CD4-positive, CD25-positive, alpha-beta regulatory T cell (primary cell): ENCODE measurements at regions not wholly inside any gene's neighbourhood (a gene's known extent, or its start where the extent isn't known, plus 50 kb on each side); places are given as distances from the start of the nearest gene placed in this dataset.
"Not testable (repeated sequence)": the region's sequence is repeated elsewhere in the genome, so short reads cannot be mapped to it uniquely, and the experiment has no call there.

Experiments
- ATAC-seq, 2 donors: fragments of 150-1000 bp; cut with Tn5 transposase; one replicate each; pipeline ENCODE4 v1.10.0; 2021; ENCODE audit warnings: low read depth in 2 of 2, moderate number of reproducible peaks in 2 of 2, moderate library complexity in 1 of 2
- DNase-seq, 3 donors: peaks; one replicate each; pipeline versions ENCODE4 v3.0.0 to v3.0.0-alpha.2; 2012 to 2022; ENCODE audit warnings: mixed read lengths in 1 of 3
- H3K27ac ChIP-seq: one replicate; pipeline ENCODE4 v1.7.0; 2013; ENCODE audit warnings: mild to moderate bottlenecking, low read length; ENCODE audit not compliant: insufficient read depth, poor library complexity, severe bottlenecking
- H3K27me3 ChIP-seq: one replicate; pipeline ENCODE4 v1.7.0; 2013; ENCODE audit warnings: low read length; ENCODE audit not compliant: control insufficient read depth, insufficient read depth
- H3K36me3 ChIP-seq: one replicate; pipeline ENCODE4 v1.7.0; 2013; ENCODE audit warnings: mild to moderate bottlenecking, low read length, moderate library complexity; ENCODE audit not compliant: control insufficient read depth, insufficient read depth
- H3K4me1 ChIP-seq: 2 replicates; pipeline ENCODE4 v1.7.0; 2013; ENCODE audit warnings: mild to moderate bottlenecking, low read length; ENCODE audit not compliant: insufficient read depth, control insufficient read depth, poor library complexity, severe bottlenecking
- H3K4me3 ChIP-seq: one replicate; pipeline ENCODE4 v1.7.0; 2013; ENCODE audit warnings: low read depth, mild to moderate bottlenecking, low read length, moderate library complexity
- H3K9me3 ChIP-seq, 2 experiments: 1 replicate in 1 of 2; 2 replicates in 1 of 2; pipeline ENCODE4 v1.7.0; 2013; ENCODE audit warnings: low read length in 2 of 2, mild to moderate bottlenecking in 1 of 2, moderate library complexity in 1 of 2; ENCODE audit not compliant: control insufficient read depth in 2 of 2
- H3K27ac Mint-ChIP-seq, 3 donors: one replicate each; pipeline ENCODE4 v1.8.0; 2020 to 2022; ENCODE audit warnings: mild to moderate bottlenecking in 3 of 3, mixed read lengths in 3 of 3, moderate library complexity in 2 of 3
- H3K27me3 Mint-ChIP-seq: one replicate; pipeline ENCODE4 v1.8.0; 2022; ENCODE audit warnings: mild to moderate bottlenecking, mixed read lengths
- H3K36me3 Mint-ChIP-seq: one replicate; pipeline ENCODE4 v1.8.0; 2020; ENCODE audit warnings: mixed read lengths
- H3K4me1 Mint-ChIP-seq, 4 donors: one replicate each; pipeline ENCODE4 v1.8.0; 2020 to 2022; ENCODE audit warnings: mixed read lengths in 4 of 4, mild to moderate bottlenecking in 1 of 4
- H3K4me3 Mint-ChIP-seq, 4 donors: one replicate each; pipeline ENCODE4 v1.8.0; 2020 to 2022; ENCODE audit warnings: mild to moderate bottlenecking in 4 of 4, mixed read lengths in 4 of 4, moderate library complexity in 3 of 4
- H3K9me3 Mint-ChIP-seq, 7 donors: one replicate each; pipeline ENCODE4 v1.8.0; 2020 to 2022; ENCODE audit warnings: mixed read lengths in 7 of 7, mild to moderate bottlenecking in 3 of 7, moderate library complexity in 2 of 7

- H3K27ac Mint-ChIP-seq, result no peak overlapping the region
- no peaks in the 10 kb centered on the region for H3K36me3 ChIP-seq
- H3K4me3 Mint-ChIP-seq, result no peak overlapping the region
- H3K9me3 Mint-ChIP-seq, result peaks cover 0 to 14% (median 8%) of the 10 kb centered on the region in 7 donors
- H3K4me3 ChIP-seq, result no peak overlapping the region
- ATAC-seq (no peak), DNase-seq (no peak)
- H3K4me1 Mint-ChIP-seq, result peaks cover 7 to 27% (median 15%) of the 10 kb centered on the region in 4 donors
- no peak overlapping the region for H3K27ac ChIP-seq
- H3K27me3 Mint-ChIP-seq, result peaks cover 11% of the 10 kb centered on the region
- H3K4me1 ChIP-seq, result peaks cover 15% of the 10 kb centered on the region
- peaks cover 3 to 11% of the 10 kb centered on the region in 2 experiments for H3K9me3 ChIP-seq
- no peaks in the 10 kb centered on the region for H3K36me3 Mint-ChIP-seq
- no peaks in the 10 kb centered on the region for H3K27me3 ChIP-seq
Observed at GRCh38 chr14:105941226-105942166, 415.1 kb downstream of the TMEM121 start.

GRCh38 chr14:105942725-105943124 is 416.3 kb downstream of the TMEM121 start:
- not testable (repeated sequence) for H3K36me3 ChIP-seq, H3K27me3 ChIP-seq, H3K36me3 Mint-ChIP-seq, H3K27ac ChIP-seq, H3K4me3 Mint-ChIP-seq, H3K27ac Mint-ChIP-seq, ATAC-seq, H3K4me3 ChIP-seq, DNase-seq
- H3K4me1 Mint-ChIP-seq, result peaks cover 7 to 27% (median 15%) of the 10 kb centered on the region in 4 donors
- H3K9me3 ChIP-seq, result peaks cover 3 to 11% of the 10 kb centered on the region in 2 experiments
- peaks cover 16% of the 10 kb centered on the region for H3K27me3 Mint-ChIP-seq
- peaks cover 15% of the 10 kb centered on the region for H3K4me1 ChIP-seq
- peaks cover 0 to 14% (median 8%) of the 10 kb centered on the region in 7 donors for H3K9me3 Mint-ChIP-seq

DNA sequence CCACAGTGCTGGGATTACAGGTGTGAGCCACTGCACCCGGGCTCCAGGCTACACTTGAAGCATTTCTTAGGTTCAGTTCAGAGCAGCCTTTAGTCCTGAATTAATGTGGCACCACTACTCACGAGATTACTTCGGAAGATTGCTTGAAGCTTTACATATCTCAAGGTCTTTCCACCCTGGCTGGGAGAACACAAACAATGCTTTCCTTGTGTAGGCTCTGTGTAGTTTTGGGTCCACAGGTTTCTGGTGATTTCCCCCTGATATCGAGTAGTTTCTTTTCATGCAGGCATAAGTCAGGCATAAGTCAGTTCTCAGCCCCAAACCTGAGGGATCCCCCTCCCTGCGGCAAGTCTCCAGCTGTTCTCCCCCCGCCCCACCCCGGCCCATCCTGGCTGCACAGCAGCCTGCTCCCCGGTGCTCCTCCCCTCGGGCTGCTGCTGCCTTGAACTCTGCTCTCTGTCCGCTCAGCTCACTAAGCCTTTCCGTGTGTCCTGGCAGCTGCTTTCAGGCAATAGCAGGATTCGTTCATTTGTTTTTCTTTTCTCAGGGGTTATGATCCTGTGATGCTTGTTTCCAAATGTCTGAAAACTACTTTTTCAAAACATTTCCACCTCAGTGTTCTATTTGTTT is 417.7 kb downstream of the TMEM121 start:
- Mint-ChIP-seq H3K27ac (peak overlapping the region in 1 of 3 donors; percentile 78), H3K4me3 (peak overlapping the region in 1 of 4 donors; percentile 6)
- peaks cover 15% of the 10 kb centered on the region for H3K4me1 ChIP-seq

GRCh38 chr14:105944632-105945610 is 418.5 kb downstream of the TMEM121 start:
- H3K4me1 Mint-ChIP-seq, result peaks cover 7 to 26% (median 15%) of the 10 kb centered on the region in 4 donors
- Histone ChIP-seq H3K27ac (no peak overlapping the region), H3K4me1 (peaks cover 14% of the 10 kb centered on the region), H3K9me3 (no peaks in the 10 kb centered on the region), H3K4me3 (no peak overlapping the region), H3K36me3 (no peaks in the 10 kb centered on the region), H3K27me3 (no peaks in the 10 kb centered on the region)
- peak overlapping the region in 2 of 4 donors; percentile 6 to 27 for H3K4me3 Mint-ChIP-seq
- peak; percentile 71 to 85 for ATAC-seq
- H3K27me3 Mint-ChIP-seq, result peaks cover 25% of the 10 kb centered on the region
- DNase-seq, result peak; percentile 64 to 74 (median 64)
- H3K36me3 Mint-ChIP-seq, result no peaks in the 10 kb centered on the region
- peak overlapping the region in 2 of 3 donors; percentile 78 to 93 for H3K27ac Mint-ChIP-seq
- peaks cover 0 to 4% (median 0%) of the 10 kb centered on the region in 7 donors for H3K9me3 Mint-ChIP-seq

More for the DNA sequence above, 417.7 kb downstream of the TMEM121 start:
- no peaks in the 10 kb centered on the region for H3K27me3 ChIP-seq
- no peaks in the 10 kb centered on the region for H3K36me3 ChIP-seq
- no peak overlapping the region for H3K27ac ChIP-seq
- Mint-ChIP-seq H3K9me3 (peaks cover 0 to 6% (median 4%) of the 10 kb centered on the region in 7 donors), H3K4me1 (peaks cover 7 to 28% (median 15%) of the 10 kb centered on the region in 4 donors), H3K36me3 (no peaks in the 10 kb centered on the region), H3K27me3 (peaks cover 19% of the 10 kb centered on the region)
- H3K9me3 ChIP-seq, result peaks cover 0 to under 1% of the 10 kb centered on the region in 2 experiments
- no peak for ATAC-seq
- H3K4me3 ChIP-seq, result no peak overlapping the region
- no peak for DNase-seq

DNA sequence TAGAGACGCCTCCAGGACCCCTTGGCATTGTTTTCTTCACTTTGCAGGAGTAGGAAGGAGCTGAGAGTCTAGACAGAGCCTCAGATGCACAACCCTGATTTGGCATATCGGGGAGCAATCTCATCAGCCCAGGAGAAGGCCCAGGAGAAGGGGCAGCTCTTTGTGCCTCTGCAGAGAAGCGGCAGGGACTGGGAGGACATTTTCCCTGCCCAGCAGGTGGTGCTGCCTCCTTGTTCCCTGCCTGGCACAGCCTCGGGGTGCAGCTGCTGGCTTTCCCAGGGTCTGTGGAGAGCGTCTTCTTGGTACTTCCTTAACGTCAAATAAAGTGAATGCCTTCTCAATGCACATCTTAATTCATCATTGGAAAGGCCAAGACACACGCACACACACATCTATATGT is 419.5 kb downstream of the TMEM121 start:
- H3K27ac Mint-ChIP-seq, result no peak overlapping the region
- Histone ChIP-seq H3K4me1 (peaks cover 5% of the 10 kb centered on the region), H3K36me3 (no peaks in the 10 kb centered on the region), H3K27me3 (no peaks in the 10 kb centered on the region), H3K9me3 (no peaks in the 10 kb centered on the region), H3K27ac (no peak overlapping the region), H3K4me3 (no peak overlapping the region)
- DNase-seq, result peak in 2 of 3 donors; percentile 18 to 27
- peaks cover 0 to 17% (median 9%) of the 10 kb centered on the region in 4 donors for H3K4me1 Mint-ChIP-seq
- no peak for ATAC-seq
- H3K9me3 Mint-ChIP-seq, result peaks cover 0 to 4% (median 0%) of the 10 kb centered on the region in 7 donors
- peaks cover 28% of the 10 kb centered on the region for H3K27me3 Mint-ChIP-seq
- H3K36me3 Mint-ChIP-seq, result no peaks in the 10 kb centered on the region
- H3K4me3 Mint-ChIP-seq, result no peak overlapping the region

GRCh38 chr14:105947599-105947998 is 421.2 kb downstream of the TMEM121 start:
- ATAC-seq, result no peak
- Mint-ChIP-seq H3K4me1 (peaks cover 0 to 17% (median 9%) of the 10 kb centered on the region in 4 donors), H3K36me3 (no peaks in the 10 kb centered on the region), H3K9me3 (peaks cover 0 to 4% (median 0%) of the 10 kb centered on the region in 7 donors), H3K27me3 (peaks cover 28% of the 10 kb centered on the region), H3K27ac (no peak overlapping the region), H3K4me3 (no peak overlapping the region)
- Histone ChIP-seq H3K9me3 (no peaks in the 10 kb centered on the region), H3K4me1 (peaks cover 5% of the 10 kb centered on the region), H3K4me3 (no peak overlapping the region), H3K27ac (no peak overlapping the region), H3K36me3 (no peaks in the 10 kb centered on the region), H3K27me3 (no peaks in the 10 kb centered on the region)
- DNase-seq, result no peak

DNA sequence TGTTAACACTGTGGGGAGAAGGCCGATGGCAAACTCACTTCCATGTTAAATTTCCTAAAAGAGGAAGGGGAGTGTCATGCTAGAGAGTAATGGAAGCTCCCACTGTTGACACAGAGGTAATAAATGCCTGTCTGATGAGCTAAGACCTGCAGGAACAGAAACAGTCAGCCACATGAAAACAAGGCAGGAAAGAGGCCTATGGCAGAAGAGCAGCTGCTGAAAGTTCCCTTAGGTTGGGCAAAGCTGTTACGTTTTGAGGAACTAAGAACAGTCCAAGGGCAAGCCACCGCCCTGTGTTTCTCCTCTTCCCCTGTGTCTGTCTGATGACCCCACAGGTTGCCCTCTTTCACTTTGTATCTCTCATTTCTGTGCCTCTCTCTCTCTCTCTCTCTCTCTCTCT is 422.6 kb downstream of the TMEM121 start:
- H3K27ac ChIP-seq, H3K4me3 ChIP-seq, H3K9me3 Mint-ChIP-seq, H3K4me1 ChIP-seq, H3K27ac Mint-ChIP-seq, H3K36me3 ChIP-seq, H3K9me3 ChIP-seq, DNase-seq, H3K4me3 Mint-ChIP-seq, H3K36me3 Mint-ChIP-seq, H3K27me3 ChIP-seq: not testable (repeated sequence)
- Mint-ChIP-seq H3K4me1 (peaks cover 0 to 17% (median 9%) of the 10 kb centered on the region in 4 donors), H3K27me3 (peaks cover 38% of the 10 kb centered on the region)
- peak in 1 of 2 donors; percentile 30 for ATAC-seq
